NCI-H1417 (cell line): ENCODE measurements at regions not wholly inside any gene's neighbourhood (a gene's known extent, or its start where the extent isn't known, plus 50 kb on each side); places are given as distances from the start of the nearest gene placed in this dataset.

Experiments used
- DNase-seq, 3 experiments: peaks; one replicate each; lab custom pipeline; 2025; lab: John Stamatoyannopoulos, UW

DNA sequence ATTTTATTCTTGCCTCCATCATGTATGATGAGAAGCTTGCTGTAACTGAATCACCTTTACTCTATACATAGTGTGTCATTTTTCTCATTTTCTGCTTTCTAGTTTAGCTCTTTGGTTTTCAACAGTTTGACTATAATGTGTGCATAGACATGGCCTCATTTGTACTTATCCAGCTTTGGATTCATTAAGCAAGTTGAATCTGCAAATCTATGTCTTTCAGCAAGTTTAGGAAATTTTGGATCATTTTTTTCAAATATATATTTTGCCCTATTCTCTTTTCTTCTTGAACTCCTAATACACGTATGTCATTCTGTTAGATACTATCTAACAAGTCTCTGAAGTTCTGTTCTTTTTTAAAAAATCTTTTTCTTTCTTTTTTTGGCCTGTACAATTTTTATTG is 57.8 kb downstream of the PRLHR start:
- no peak for DNase-seq

DNA sequence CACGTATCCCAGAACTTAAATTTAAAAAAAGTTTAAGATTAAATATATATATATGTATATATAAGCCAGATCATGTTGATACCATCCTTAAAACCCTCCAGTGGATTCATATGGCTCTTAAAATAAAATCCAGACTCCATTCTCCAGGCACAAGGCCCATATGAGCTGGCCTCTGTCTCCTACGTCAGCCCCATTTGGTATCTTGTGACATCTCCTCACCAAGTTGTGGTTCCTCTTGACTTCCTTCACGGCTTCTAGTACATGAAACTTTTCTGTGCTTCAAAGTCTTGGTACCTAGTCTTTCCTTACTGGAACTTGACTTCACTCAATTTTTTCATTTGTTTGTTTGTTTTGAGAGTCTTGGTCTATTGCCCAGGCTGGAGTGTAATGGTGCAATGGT is 61.3 kb downstream of the PRLHR start:
- no peak for DNase-seq

DNA sequence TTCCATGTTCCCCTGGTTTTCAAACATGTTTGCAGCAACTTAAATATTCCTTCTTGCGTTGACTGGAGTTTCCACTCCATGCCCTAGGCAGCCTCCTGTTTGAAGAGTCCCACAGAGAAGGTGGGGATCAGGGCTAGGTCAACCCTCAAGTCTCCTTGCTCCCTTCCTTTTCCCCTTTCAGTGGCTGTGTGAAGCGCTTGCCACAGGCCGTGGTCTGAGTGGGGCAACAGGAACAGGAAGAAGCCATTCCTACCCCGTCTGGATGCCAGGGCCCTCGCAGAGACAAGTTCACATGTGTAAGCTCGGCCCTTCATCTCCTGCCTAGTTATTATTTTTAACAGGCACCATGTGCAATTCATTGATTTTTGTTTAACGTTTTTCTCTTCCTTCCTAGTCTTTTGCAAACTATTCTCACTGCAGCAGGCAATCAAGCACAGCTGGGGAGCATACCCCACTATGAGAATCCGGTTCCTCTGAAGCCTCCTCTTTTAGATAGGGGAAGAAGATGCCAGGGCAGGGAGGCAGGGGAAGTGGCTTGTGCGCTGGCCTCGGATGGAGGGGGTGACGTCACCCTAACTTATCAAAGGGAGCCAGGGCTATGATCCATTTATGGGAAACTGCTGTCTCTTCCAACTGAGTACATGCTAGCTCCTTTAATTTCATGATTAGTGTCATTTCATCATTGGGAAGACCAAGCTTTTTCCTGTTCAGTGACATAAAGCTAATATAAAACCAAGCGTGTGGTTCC is 64.2 kb downstream of the PRLHR start:
- DNase-seq = peak in 2 of 3 experiments; percentile 13 to 54

DNA sequence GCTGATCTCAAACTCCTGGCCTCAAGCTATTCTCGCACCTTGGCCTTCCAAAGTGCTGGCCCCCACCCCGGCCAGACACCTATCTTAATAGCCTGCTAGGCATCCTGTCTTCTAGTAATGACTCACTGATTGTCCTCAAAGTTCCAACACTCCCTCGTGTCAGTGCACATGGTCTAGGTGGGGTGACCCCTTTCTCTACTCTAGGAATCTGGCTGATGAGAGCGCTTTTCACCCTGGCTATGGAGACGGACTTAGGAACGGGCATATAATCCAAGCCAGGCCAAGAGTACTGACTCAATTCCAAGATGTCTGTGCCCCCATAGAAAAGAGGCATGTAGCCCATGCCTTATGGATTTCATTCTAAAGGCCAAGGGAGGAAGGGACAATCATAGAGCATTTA is 67.0 kb downstream of the PRLHR start:
- no peak for DNase-seq

DNA sequence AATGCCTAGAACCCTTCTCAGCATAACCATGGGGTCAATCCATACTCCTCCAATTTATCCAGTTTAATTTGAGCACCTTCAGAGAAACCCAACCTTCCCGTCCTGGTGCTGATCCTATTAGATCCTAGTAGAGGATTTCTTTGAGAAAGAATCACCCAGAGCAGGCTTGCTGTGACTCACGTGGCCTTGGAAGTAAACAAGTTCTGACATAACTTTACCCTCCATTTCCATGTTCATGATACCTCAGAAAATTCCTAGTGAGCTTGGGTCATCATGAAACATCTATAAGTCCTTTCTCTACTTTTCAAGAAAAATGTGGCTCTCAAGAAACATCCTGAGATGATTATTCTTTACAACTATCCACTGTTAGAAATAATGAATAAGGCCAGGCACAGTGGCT is 71.7 kb downstream of the PRLHR start:
- no peak for DNase-seq

DNA sequence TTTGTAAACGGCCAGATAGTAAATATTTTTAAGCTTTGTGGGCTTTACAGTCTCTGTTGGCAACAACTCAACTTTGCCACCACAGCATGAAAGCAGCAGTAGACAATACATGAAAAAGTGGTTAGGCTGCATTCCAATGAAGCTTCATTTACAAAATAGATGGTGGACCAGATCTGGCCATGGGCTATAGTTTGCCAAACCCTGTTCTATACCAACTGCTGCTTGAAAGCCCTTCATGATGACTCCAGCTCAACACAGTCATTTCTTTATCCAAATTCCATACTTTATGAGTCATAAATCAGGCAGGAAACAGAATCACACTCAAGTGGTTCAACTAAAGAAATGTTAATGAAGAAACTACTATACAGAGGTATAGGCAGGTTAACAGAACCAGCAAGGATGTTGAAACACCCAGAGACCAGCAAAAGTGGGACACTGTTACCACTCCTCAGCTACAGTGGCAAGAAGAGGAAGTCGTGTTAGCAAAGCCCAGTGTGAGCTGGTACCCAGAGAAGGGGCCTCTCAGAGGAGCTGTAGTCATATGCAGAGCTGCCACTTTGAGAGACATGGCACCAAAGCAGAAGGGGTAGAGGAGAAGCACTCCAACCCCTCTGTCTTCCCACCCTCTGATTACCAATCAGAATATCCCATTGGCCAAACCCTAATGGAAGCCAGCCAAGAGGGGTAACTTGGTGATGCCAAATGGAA is 72.5 kb downstream of the PRLHR start:
- no peak for DNase-seq

DNA sequence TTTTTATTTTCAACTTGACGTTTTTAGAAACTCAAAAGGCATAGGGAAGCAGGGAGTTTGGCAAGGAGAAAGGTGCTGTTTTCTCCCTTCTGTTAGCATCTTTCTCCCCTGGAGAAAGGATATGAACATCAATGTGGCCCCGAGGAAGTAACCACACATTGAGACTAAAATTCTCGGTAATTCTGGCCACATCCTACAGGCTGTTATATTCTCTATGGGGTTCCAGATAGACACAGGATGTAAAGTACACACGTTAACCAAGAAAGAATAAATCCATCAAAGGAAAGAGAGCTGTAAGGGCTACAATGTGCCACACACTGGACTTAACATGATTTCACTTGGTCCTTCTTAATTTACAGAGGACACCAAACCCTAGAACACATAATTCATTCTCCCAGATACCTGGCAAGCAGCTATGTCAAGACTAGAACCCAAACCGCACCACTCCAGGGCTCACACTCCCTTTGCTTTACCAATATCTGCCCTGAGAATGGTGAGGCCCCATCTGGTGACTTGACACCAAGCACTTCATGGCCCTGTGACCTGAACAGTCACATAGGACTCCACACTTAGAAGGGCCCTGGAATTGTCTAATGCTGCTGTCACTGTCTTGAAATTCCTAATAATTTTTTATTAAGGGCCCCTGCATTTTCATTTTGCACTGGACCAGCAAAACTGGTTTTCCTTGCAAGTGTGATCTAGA is 73.9 kb downstream of the PRLHR start:
- no peak for DNase-seq

DNA sequence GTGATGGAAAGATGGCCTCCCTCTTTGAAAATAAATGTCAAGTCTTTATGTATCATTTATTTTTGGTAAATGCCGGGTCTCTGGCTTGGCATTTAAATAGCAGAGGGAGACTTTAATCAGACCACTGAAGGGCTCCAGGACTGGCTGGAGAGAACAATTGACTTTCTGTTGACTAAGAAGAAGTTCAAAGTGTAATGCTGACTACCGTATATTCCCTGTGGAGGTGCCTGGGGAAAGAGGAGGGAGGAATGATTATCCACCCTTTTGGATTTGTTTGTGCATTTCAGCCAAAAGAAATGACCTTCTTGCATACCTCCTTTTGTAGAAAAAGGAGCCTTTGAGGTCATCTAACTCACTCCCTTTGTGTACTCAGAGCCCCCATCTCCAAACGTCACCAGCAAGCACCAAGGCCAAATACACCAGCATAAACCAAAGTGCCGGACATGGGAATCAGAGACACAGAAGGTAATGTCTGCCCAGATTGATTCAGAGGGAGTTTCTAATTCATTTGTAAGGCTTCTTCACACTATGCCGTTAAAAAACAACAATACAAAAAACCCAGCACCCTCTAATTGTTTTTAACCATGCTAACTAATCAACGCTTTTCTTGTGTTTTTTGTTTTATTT is 75.2 kb downstream of the PRLHR start:
- no peak for DNase-seq

DNA sequence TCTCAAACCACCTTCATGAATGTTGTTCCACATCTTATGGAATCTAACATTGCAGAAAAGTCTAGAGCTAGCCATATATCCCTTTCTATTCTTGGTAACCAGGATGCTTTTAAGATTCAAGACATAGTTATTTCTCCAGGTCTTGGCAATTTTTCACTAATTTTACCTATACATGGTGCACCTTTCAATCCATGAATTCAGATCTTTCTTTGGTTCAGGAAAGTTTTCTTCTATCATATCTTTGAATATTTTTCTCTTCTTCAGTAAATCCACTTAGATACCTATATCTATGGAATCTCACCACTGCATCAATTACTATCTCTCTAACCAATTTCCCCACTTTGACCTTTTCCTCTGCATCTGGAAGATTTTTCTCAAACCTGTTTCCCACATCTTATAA is 77.4 kb downstream of the PRLHR start:
- DNase-seq = no peak

DNA sequence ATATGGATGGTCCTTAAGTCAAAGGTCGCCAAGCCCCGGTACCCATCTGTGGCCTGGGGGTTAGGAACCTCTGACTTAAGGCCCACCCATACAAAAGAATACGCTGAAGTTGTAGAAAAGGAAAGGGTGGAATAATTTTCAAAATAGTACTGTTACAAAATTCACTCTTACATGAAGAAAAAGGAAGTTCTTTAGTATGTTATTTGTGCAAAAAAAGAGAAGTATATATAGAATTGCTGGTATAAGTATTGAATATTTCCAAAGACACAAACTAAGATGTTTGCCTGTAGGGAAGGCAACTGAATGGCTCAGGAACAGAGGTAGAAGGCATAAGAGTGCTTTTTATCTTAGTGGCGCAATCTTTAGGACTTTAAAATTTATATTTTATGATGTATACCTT is 78.7 kb downstream of the PRLHR start:
- DNase-seq = no peak

DNA sequence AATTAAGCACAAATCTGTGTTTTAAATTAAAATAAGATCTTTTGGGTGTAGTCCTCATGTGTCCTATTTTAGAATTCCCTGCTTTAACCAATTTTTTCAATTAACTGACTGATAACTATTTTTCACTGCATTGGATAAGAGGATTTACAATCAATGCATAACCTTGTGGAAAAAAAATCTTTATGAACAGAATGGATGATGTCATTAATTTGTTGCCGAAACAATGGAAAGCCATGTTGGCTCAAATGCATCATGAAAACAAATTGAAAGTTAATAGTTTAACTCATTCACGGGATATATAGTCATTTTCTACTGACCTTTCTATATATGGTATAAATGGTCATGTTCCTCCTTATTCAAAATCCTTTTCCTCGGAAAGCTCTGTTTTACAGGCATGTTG is 82.3 kb downstream of the PRLHR start:
- DNase-seq = no peak

DNA sequence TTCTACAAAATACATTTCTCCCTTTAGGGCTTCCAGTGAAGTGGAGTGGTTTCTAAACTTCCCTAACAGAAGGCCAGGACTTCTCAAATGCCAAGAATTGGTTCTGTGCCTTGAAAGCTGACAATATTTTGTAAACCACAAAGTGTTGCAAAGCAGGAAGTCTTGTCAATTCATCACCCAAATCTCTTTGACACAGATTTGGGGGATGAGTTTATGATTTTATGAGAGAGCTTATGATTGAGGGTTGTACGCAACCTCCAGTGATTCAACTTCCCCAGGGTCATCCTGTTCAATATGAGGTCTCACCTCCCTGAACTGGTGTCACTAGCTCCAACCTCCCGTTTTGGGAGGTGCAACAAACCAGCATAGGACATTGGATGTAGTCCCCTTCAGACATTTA is 83.7 kb downstream of the PRLHR start:
- DNase-seq = no peak

DNA sequence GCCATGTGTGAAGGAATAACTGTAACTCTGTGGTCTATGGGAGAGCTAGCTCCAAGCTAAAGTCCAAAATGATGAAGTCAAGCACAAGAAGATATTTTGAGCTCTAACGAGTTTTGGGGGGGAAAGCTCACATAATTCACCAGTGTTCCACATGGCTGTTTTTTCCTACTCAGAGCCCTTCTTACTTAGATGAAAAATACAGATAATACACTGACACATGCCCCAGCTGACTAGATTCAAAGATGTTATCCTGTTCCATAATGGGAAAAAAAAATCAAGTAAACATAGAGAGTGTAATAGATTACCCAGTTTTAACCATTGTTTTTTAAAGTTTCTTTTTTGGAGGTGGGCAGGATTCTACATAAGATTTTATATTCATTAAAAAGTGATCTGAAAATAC is 86.6 kb downstream of the PRLHR start:
- no peak for DNase-seq

DNA sequence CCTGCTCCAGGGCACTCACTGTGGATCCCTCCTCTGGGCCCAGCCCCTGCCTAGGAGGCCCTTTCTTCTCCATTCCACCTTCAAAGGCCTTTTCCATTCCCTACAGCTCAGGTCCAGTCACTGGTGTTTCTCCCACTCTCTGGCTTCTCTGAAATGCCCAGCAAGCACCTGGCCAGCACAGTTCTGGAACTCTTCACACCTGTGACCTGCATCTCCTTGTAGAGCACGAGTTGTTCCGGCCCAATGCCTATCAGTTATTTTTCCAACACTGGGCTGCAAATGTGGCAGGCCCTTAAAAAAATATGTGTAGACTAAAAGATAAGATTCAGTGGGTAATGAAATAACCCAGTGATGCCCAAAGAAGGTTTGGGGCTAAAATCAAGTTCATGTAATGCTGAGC is 87.1 kb downstream of the PRLHR start:
- no peak for DNase-seq

DNA sequence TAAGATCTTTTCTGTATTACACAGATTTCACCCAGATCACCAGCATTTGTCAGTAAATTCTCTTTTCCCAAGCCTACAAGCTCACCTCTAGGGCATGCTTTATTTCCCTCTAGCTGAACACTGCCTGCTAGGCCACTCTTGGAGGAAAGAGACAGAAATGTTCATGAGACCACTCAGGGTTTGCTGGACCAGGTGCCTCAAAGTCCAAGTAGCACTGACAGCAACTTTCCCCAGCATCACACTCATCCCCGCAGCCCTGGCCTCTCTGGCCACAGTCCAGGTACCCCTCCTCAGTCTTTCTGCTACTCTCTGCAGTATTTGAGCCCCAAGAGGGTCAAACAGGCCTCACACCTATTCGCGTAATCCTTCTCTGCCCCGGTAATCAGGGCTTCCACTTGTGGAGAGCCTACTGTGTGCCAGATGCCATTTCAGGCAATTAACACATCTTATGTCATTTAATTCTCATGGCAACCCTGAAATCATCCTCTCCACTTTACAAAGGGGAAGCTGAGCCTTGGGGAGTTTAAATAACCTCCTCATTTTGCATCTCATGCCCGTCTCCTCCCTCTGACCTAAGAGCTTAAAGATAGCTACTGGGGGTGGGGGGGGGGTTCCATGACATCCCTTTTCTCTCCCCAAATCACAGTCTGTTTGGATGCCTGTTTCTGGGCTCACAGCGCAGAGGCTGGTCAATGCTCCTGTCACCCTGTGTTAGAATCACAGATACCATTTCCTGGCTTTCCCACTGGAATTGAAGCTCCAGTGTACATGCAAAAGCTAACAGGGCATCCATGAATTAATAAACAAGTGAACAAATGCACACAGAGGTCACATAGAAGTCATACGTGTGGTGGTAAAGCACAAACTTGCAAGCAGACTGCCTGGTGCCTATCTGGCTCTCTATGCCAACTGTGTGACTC is 88.5 kb downstream of the PRLHR start:
- peak in 1 of 3 experiments; percentile 35 for DNase-seq

DNA sequence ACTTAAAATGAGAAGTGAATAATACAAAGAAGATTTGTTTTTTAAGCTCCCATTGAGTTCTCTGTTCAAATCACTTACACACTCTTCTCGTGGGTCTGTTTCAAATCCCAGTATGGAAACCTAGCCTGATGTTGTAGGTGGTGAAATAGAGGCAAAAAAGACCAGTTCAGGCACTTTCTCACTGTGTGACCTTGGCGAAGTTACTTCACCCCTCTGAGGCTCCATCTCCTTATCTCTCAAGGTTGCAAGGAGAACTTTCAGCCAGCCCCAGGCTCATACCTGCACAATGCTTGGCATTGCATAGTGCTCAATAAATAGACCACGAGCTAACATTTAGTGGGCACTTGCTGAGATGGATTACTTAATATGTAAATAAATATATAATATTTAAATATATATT is 90.1 kb downstream of the PRLHR start:
- no peak for DNase-seq

DNA sequence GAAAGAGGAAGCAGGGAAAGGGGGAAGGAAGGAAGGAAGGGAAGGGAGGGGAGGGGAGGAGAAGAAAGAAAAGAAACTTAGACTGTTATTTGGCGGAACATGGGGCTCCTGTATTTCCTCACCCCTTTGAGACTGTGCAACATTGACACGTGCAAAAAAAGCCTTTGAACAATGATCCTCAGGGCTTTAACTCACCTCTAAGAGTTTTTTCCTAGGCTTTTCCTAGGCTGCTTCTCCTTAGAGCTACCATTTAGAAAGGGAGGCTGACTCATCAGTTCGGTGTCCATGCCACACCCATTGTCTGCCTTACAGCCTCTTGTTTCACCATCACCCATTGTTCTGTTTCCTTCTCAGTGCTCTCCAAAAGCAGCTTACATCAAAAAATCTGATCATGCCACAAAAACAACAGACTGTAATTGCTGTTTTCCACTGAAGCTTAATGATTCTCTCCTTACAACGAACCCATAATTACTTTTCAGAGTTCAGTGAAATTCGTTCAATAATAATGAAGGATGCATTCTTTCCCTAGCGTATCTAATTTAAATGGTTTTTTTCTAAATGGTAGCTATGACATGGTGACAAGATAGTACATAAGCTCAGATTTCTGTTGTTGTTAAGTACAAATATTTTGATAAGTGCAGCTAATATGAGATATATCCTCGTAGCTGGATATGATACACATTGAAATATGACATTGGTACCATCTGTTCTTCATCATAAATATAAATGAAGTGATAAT is 90.8 kb downstream of the PRLHR start:
- DNase-seq = peak in 1 of 3 experiments; percentile 7

DNA sequence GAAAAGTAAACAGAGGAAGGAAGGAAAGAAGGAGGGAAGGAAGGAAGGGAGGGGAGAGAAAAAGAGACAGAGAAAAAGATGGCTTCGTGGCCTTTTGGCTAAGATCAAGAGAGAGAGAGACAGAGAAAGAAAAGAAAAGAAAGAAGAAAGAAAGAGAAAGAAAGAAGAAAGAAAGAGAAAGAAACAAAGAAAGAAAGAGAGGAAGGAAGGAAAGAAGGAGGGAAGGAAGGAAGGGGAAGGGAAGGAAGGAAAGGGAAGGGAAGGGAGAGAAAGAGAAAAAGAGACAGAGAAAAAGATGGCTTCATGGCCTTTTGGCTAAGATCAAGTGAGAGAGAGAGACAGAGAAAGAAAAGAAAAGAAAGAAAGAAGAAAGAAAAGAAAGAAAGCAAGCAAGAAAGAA is 91.4 kb downstream of the PRLHR start:
- no peak for DNase-seq

DNA sequence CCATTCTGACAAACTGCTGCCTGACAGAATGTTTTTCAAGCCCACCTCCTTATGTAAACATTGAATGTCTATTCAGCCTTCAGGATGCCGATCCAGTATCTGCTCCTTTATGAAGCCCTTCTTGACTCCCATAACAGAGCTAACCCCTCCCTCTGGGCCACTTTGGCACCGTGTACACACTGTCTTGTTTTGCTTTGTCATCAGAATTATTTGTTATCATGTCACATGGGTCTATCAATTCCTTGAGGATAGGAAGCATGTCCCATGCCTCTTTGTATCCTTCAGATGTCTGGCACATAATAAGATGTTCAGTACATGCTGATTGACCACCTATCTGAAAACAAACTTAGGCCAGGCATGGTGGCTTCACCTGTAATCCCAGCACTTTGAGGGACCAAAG is 92.3 kb downstream of the PRLHR start:
- DNase-seq = no peak

DNA sequence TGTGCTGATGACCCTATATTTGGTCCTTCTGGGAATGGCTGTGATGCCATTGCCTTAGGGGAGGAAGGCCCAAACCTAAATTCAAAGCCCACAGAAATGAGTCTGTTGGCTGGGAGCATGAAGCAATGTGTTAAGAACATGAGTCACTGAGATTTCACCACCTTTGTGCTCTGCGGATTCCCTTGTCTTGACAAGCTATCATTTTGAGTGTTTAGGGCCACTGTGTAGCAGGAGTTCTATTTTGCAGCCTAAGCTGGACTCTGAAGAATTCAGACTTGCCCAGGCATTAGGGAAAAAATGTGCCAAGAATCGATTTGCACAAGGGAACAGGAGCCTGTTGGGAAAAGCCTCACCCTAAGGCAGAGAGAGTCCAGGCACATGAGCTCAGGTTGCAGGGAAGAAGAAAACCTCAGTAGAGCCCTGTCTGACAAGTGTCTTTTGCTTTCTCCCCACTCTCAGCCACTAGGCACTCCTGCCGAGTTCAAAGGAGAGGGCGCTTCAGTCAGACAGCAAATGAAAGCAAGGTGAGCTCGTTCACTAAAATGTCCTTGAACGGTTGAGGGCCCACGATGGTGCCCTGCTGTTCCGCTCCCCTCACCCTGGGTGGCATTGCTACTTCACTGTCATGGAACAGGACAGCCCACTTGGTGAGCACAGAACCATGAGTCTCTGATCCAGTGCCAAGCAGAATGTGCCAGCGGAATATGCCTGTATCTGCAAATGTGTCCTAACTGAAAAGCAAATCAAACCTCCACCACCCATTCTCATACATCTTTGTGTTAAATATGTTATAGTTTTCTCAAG is 93.6 kb downstream of the PRLHR start:
- DNase-seq = no peak
